Liver (tissue), 7 donors: ENCODE measurements at regions not wholly inside any gene's neighbourhood (a gene's known extent, or its start where the extent isn't known, plus 50 kb on each side); places are given as distances from the start of the nearest gene placed in this dataset.

ENCODE experiments used
- DNase-seq: peaks from one replicate; pipeline ENCODE4 v3.0.0-alpha.2; 2017; ENCODE audit warnings: low spot score
- H3K27ac ChIP-seq, 2 donors: one replicate each; pipeline ENCODE4 v1.7.0; 2013; ENCODE audit warnings: inconsistent platforms in 2 of 2, low read length in 2 of 2, control low read depth in 1 of 2, low read depth in 1 of 2, mild to moderate bottlenecking in 1 of 2
- H3K27me3 ChIP-seq, 4 donors: one replicate each; pipeline versions ENCODE4 v1.6.1 to v1.7.0; 2013; ENCODE audit warnings: low read length in 3 of 4, inconsistent platforms in 1 of 4, mild to moderate bottlenecking in 1 of 4, moderate library complexity in 1 of 4; ENCODE audit not compliant: control insufficient read depth in 4 of 4, insufficient read depth in 4 of 4
- H3K36me3 ChIP-seq, 4 donors: one replicate each; pipeline versions ENCODE4 v1.6.1 to v1.7.0; 2013; ENCODE audit warnings: low read length in 3 of 4, mild to moderate bottlenecking in 3 of 4, low read depth in 1 of 4, moderate library complexity in 1 of 4; ENCODE audit not compliant: control insufficient read depth in 4 of 4, insufficient read depth in 3 of 4
- H3K4me1 ChIP-seq, 4 donors: one replicate each; pipeline versions ENCODE4 v1.6.1 to v1.7.0; 2013; ENCODE audit warnings: low read length in 3 of 4, mild to moderate bottlenecking in 3 of 4, moderate library complexity in 1 of 4; ENCODE audit not compliant: control insufficient read depth in 4 of 4, insufficient read depth in 4 of 4
- H3K4me3 ChIP-seq, 3 donors: one replicate each; pipeline versions ENCODE4 v1.6.1 to v1.7.0; 2013; ENCODE audit warnings: low read length in 3 of 3, control low read depth in 1 of 3, low read depth in 1 of 3, mild to moderate bottlenecking in 1 of 3
- H3K9ac ChIP-seq, 2 donors: one replicate each; pipeline ENCODE4 v1.7.0; 2013; ENCODE audit warnings: low read length in 2 of 2, mild to moderate bottlenecking in 2 of 2, moderate library complexity in 2 of 2, control low read depth in 1 of 2, low read depth in 1 of 2
- H3K9me3 ChIP-seq, 4 donors: one replicate each; pipeline versions ENCODE4 v1.6.1 to v1.7.0; 2013; ENCODE audit warnings: low read length in 3 of 4; ENCODE audit not compliant: control insufficient read depth in 4 of 4
- ATF3 ChIP-seq: IDR thresholded peaks from 2 replicates; pipeline ENCODE4 v1.6.1; 2016; ENCODE audit warnings: antibody characterized with exemption
- EGR1 ChIP-seq, 2 donors: IDR thresholded peaks; 2 replicates each; pipeline ENCODE4 v1.6.1; 2016 to 2018; ENCODE audit warnings: antibody characterized with exemption in 2 of 2, low read depth in 2 of 2
- FOXA1 ChIP-seq: IDR thresholded peaks from 2 replicates; pipeline ENCODE4 v1.6.1; 2016; ENCODE audit warnings: antibody characterized with exemption
- FOXA2 ChIP-seq: IDR thresholded peaks from 2 replicates; pipeline ENCODE4 v1.6.1; 2016; ENCODE audit warnings: antibody characterized with exemption
- GABPA ChIP-seq, 2 donors: IDR thresholded peaks in 1 of 2; conservative IDR thresholded peaks in 1 of 2; 2 replicates each; pipeline ENCODE4 v1.6.1; 2016; ENCODE audit warnings: antibody characterized with exemption in 2 of 2, mild to moderate bottlenecking in 1 of 2, moderate library complexity in 1 of 2
- HNF4A ChIP-seq, 2 donors: conservative IDR thresholded peaks; 2 replicates each; pipeline ENCODE4 v1.6.1; 2016; ENCODE audit warnings: antibody characterized with exemption in 2 of 2, mild to moderate bottlenecking in 2 of 2
- JUND ChIP-seq, 2 donors: IDR thresholded peaks; 2 replicates each; pipeline ENCODE4 v1.6.1; 2016; ENCODE audit warnings: antibody characterized with exemption in 2 of 2
- MAX ChIP-seq: IDR thresholded peaks from 2 replicates; pipeline ENCODE4 v1.6.1; 2016; ENCODE audit warnings: antibody characterized with exemption
- NR2F2 ChIP-seq: IDR thresholded peaks from 2 replicates; pipeline ENCODE4 v1.6.1; 2016; ENCODE audit warnings: antibody characterized with exemption
- RAD21 ChIP-seq, 2 donors: IDR thresholded peaks; 2 replicates each; pipeline ENCODE4 v1.6.1; 2016; ENCODE audit warnings: antibody characterized with exemption in 2 of 2, mild to moderate bottlenecking in 2 of 2
- RXRA ChIP-seq, 2 donors: IDR thresholded peaks; 2 replicates each; pipeline ENCODE4 v1.6.1; 2017 to 2018; ENCODE audit warnings: antibody characterized with exemption in 2 of 2, mild to moderate bottlenecking in 1 of 2
- SP1 ChIP-seq: IDR thresholded peaks from 2 replicates; pipeline ENCODE4 v1.6.1; 2018; ENCODE audit warnings: antibody characterized with exemption, mild to moderate bottlenecking
- TAF1 ChIP-seq: conservative IDR thresholded peaks from 2 replicates; pipeline ENCODE4 v1.6.1; 2016; ENCODE audit warnings: antibody characterized with exemption, mild to moderate bottlenecking
- YY1 ChIP-seq: IDR thresholded peaks from 2 replicates; pipeline ENCODE4 v1.6.1; 2016; ENCODE audit warnings: antibody characterized with exemption, mild to moderate bottlenecking
- ZBTB33 ChIP-seq: IDR thresholded peaks from 2 replicates; pipeline ENCODE4 v1.6.1; 2016; ENCODE audit warnings: antibody characterized with exemption
- WGBS: extraction: QIAGEN DNeasy Blood & Tissue Kit; methylation state at CpG from one replicate; pipeline ENCODE4 v1.1.7; 2013; 5-methylcytosine and 5-hydroxymethylcytosine counted together
- donor health status: healthy.
- donor health status: healthy.
- donor health status: healthy.
- donor health status: healthy.

- WGBS: 92% methylated on average over 5 of the region's 5 CpGs
- no peak overlapping the region for H3K9ac ChIP-seq
- no peaks in the 10 kb centered on the region for H3K4me1 ChIP-seq
- H3K27ac ChIP-seq: no peak overlapping the region
- no peak for DNase-seq
- no peaks in the 10 kb centered on the region for H3K9me3 ChIP-seq
- no peak overlapping the region for H3K4me3 ChIP-seq
- TF ChIP-seq YY1: no peak
- TF ChIP-seq SP1: no peak
- H3K27me3 ChIP-seq: no peaks in the 10 kb centered on the region
- no peaks in the 10 kb centered on the region for H3K36me3 ChIP-seq
These were observed 242.6 kb upstream of the MAF start for GRCh38 chr16:79843145-79843544.

GRCh38 chr16:79842197-79842596, 241.7 kb upstream of the MAF start:
- Histone ChIP-seq H3K4me1 (no peaks in the 10 kb centered on the region), H3K9me3 (no peaks in the 10 kb centered on the region), H3K4me3 (no peak overlapping the region), H3K27ac (no peak overlapping the region), H3K9ac (no peak overlapping the region), H3K36me3 (no peaks in the 10 kb centered on the region), H3K27me3 (no peaks in the 10 kb centered on the region)
- no peak for TF ChIP-seq GABPA (IDR thresholded peaks at IDR 0.05 in 1 of 2, conservative IDR thresholded peaks at IDR 0.05 in 1 of 2)
- DNase-seq: no peak
- WGBS: 90% methylated on average over 7 of the region's 7 CpGs

GRCh38 chr16:79839466-79840341, 239.2 kb upstream of the MAF start:
- Histone ChIP-seq H3K27ac (no peak overlapping the region), H3K4me1 (no peaks in the 10 kb centered on the region), H3K27me3 (no peaks in the 10 kb centered on the region), H3K9ac (no peak overlapping the region), H3K9me3 (no peaks in the 10 kb centered on the region), H3K36me3 (no peaks in the 10 kb centered on the region), H3K4me3 (no peak overlapping the region)
- no peak for DNase-seq
- 87% methylated on average over 14 of the region's 14 CpGs for WGBS
- no peak for TF ChIP-seq NR2F2
- no peak for TF ChIP-seq FOXA2
- no peak for TF ChIP-seq RXRA (IDR thresholded peaks at IDR 0.05)
- no peak for TF ChIP-seq EGR1 (IDR thresholded peaks at IDR 0.05; ENCODE audit: low read depth in 2 of 2)
- TF ChIP-seq HNF4A (conservative IDR thresholded peaks at IDR 0.05): no peak
- TF ChIP-seq YY1: no peak
- no peak for TF ChIP-seq JUND (IDR thresholded peaks at IDR 0.05)
- TF ChIP-seq SP1: no peak
- TF ChIP-seq ATF3: no peak
- TF ChIP-seq RAD21 (IDR thresholded peaks at IDR 0.05): no peak
- TF ChIP-seq FOXA1: no peak
- TF ChIP-seq TAF1: no peak
- no peak for TF ChIP-seq MAX
- TF ChIP-seq ZBTB33: no peak
